ENCODE measurements at regions not wholly inside any gene's neighbourhood (a gene's known extent, or its start where the extent isn't known, plus 50 kb on each side); places are given as distances from the start of the nearest gene placed in this dataset.

GRCh38 chr6:133741375-133741861 is 147.5 kb upstream of the TCF21 start:
- intact Hi-C loops (cut with DNase I) = no loop called here
- WGBS, 4 donors = 32 to 50% (median 39%) methylated on average over 5 of the region's 5 CpGs

GRCh38 chr6:133743621-133744020 is 145.3 kb upstream of the TCF21 start:
- Histone ChIP-seq H3K36me3 (replicated peaks in 1 of 2) (no peaks in the 10 kb centered on the region), H3K9me3 (replicated peaks in 1 of 3) (no peaks in the 10 kb centered on the region), H3K4me1 (replicated peaks in 1 of 2) (no peaks in the 10 kb centered on the region), H3K27ac (no peak overlapping the region), H3K4me3 (no peak overlapping the region), H3K27me3 (no peaks in the 10 kb centered on the region)
- WGBS, 4 donors = 70 to 83% (median 74%) methylated on average over 2 of the region's 2 CpGs
- intact Hi-C loops (cut with DNase I) = no loop called here
- TF ChIP-seq CTCF (IDR thresholded peaks at IDR 0.05) = no peak
- TF ChIP-seq POLR2A (IDR thresholded peaks at IDR 0.05) = no peak
- DNase-seq = no peak

More at GRCh38 chr6:133741375-133741861, 147.5 kb upstream of the TCF21 start:
- H3K9me3 ChIP-seq (replicated peaks in 1 of 3) = no peaks in the 10 kb centered on the region
- H3K4me3 ChIP-seq = no peak overlapping the region
- no peak overlapping the region for H3K27ac ChIP-seq
- no peaks in the 10 kb centered on the region for H3K36me3 ChIP-seq (replicated peaks in 1 of 2)
- H3K4me1 ChIP-seq (replicated peaks in 1 of 2) = no peaks in the 10 kb centered on the region
- no peak for DNase-seq
- no peak for TF ChIP-seq POLR2A (IDR thresholded peaks at IDR 0.05)
- H3K27me3 ChIP-seq = no peaks in the 10 kb centered on the region

- Histone ChIP-seq H3K4me1 (replicated peaks in 1 of 2) (no peaks in the 10 kb centered on the region), H3K4me3 (no peak overlapping the region), H3K27ac (no peak overlapping the region), H3K36me3 (replicated peaks in 1 of 2) (no peaks in the 10 kb centered on the region), H3K27me3 (no peaks in the 10 kb centered on the region), H3K9me3 (replicated peaks in 1 of 3) (no peaks in the 10 kb centered on the region)
- DNase-seq = no peak
- 89 to 90% (median 89%) methylated on average over 3 of the region's 3 CpGs for WGBS, 4 donors
- intact Hi-C loops (cut with DNase I) = no loop called here
- no peak for TF ChIP-seq POLR2A (IDR thresholded peaks at IDR 0.05)
- TF ChIP-seq CTCF (IDR thresholded peaks at IDR 0.05) = no peak
Observed at GRCh38 chr6:133746417-133746770, 142.5 kb upstream of the TCF21 start.

GRCh38 chr6:133748628-133749027 is 140.3 kb upstream of the TCF21 start:
- Histone ChIP-seq H3K4me3 (no peak overlapping the region), H3K9me3 (replicated peaks in 1 of 3) (no peaks in the 10 kb centered on the region), H3K27ac (no peak overlapping the region), H3K36me3 (replicated peaks in 1 of 2) (no peaks in the 10 kb centered on the region), H3K4me1 (replicated peaks in 1 of 2) (no peaks in the 10 kb centered on the region), H3K27me3 (no peaks in the 10 kb centered on the region)
- 51 to 61% (median 52%) methylated on average over 3 of the region's 3 CpGs for WGBS, 4 donors
- no peak for DNase-seq
- intact Hi-C loops (cut with DNase I) = no loop called here
- TF ChIP-seq CTCF (IDR thresholded peaks at IDR 0.05) (no peak), POLR2A (IDR thresholded peaks at IDR 0.05) (no peak)

GRCh38 chr6:133749427-133749826 is 139.5 kb upstream of the TCF21 start:
- Histone ChIP-seq H3K36me3 (replicated peaks in 1 of 2) (no peaks in the 10 kb centered on the region), H3K4me1 (replicated peaks in 1 of 2) (no peaks in the 10 kb centered on the region), H3K4me3 (no peak overlapping the region), H3K27ac (no peak overlapping the region), H3K9me3 (replicated peaks in 1 of 3) (no peaks in the 10 kb centered on the region), H3K27me3 (no peaks in the 10 kb centered on the region)
- intact Hi-C loops (cut with DNase I) = no loop called here
- no peak for DNase-seq
- TF ChIP-seq CTCF (IDR thresholded peaks at IDR 0.05) (no peak), POLR2A (IDR thresholded peaks at IDR 0.05) (no peak)
- WGBS, 4 donors = 83 to 92% (median 88%) methylated on average over 5 of the region's 5 CpGs

All from adrenal gland (tissue), 9 donors.